ENCODE measurements at regions not wholly inside any gene's neighbourhood (a gene's known extent, or its start where the extent isn't known, plus 50 kb on each side); places are given as distances from the start of the nearest gene placed in this dataset.

DNA sequence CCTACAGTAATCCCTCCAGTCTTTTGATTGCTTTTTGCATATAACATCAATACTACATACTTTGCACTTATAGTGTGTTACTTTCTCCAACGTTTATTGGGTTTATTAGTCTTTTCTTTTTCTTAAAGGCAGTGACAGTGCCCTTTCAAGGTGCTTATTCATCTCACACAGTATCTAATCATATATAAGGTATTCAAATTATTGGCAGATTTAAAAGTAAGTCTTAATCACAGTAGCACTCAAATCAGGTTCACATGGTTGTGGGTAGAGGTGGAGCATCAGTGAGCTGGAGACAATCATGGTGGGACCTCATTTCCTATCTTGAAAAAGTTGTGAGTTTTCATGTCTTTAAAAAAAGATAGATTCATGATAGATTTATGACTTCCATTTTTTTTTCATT lies 706.2 kb downstream of the GALC start:
- no peak overlapping the region for H3K4me2 ChIP-seq
- TF ChIP-seq CREB1 (CRISPR knock-in tag; IDR thresholded peaks at IDR 0.05; ENCODE audit: low read depth), result no peak
- no peak for TF ChIP-seq ZNF114 (CRISPR knock-in tag; IDR thresholded peaks at IDR 0.05)
- TF ChIP-seq, protein P1, sequence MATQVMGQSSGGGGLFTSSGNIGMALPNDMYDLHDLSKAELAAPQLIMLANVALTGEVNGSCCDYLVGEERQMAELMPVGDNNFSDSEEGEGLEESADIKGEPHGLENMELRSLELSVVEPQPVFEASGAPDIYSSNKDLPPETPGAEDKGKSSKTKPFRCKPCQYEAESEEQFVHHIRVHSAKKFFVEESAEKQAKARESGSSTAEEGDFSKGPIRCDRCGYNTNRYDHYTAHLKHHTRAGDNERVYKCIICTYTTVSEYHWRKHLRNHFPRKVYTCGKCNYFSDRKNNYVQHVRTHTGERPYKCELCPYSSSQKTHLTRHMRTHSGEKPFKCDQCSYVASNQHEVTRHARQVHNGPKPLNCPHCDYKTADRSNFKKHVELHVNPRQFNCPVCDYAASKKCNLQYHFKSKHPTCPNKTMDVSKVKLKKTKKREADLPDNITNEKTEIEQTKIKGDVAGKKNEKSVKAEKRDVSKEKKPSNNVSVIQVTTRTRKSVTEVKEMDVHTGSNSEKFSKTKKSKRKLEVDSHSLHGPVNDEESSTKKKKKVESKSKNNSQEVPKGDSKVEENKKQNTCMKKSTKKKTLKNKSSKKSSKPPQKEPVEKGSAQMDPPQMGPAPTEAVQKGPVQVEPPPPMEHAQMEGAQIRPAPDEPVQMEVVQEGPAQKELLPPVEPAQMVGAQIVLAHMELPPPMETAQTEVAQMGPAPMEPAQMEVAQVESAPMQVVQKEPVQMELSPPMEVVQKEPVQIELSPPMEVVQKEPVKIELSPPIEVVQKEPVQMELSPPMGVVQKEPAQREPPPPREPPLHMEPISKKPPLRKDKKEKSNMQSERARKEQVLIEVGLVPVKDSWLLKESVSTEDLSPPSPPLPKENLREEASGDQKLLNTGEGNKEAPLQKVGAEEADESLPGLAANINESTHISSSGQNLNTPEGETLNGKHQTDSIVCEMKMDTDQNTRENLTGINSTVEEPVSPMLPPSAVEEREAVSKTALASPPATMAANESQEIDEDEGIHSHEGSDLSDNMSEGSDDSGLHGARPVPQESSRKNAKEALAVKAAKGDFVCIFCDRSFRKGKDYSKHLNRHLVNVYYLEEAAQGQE (IDR thresholded peaks at IDR 0.05; ENCODE audit: unreplicated experiment), result no peak
- no peak for TF ChIP-seq ZNF331 (CRISPR knock-in tag; IDR thresholded peaks at IDR 0.05; ENCODE audit: low read depth)
- no peak for TF ChIP-seq POLR2AphosphoS5 (IDR thresholded peaks at IDR 0.05; ENCODE audit: low read depth)
- TF ChIP-seq, protein P2, sequence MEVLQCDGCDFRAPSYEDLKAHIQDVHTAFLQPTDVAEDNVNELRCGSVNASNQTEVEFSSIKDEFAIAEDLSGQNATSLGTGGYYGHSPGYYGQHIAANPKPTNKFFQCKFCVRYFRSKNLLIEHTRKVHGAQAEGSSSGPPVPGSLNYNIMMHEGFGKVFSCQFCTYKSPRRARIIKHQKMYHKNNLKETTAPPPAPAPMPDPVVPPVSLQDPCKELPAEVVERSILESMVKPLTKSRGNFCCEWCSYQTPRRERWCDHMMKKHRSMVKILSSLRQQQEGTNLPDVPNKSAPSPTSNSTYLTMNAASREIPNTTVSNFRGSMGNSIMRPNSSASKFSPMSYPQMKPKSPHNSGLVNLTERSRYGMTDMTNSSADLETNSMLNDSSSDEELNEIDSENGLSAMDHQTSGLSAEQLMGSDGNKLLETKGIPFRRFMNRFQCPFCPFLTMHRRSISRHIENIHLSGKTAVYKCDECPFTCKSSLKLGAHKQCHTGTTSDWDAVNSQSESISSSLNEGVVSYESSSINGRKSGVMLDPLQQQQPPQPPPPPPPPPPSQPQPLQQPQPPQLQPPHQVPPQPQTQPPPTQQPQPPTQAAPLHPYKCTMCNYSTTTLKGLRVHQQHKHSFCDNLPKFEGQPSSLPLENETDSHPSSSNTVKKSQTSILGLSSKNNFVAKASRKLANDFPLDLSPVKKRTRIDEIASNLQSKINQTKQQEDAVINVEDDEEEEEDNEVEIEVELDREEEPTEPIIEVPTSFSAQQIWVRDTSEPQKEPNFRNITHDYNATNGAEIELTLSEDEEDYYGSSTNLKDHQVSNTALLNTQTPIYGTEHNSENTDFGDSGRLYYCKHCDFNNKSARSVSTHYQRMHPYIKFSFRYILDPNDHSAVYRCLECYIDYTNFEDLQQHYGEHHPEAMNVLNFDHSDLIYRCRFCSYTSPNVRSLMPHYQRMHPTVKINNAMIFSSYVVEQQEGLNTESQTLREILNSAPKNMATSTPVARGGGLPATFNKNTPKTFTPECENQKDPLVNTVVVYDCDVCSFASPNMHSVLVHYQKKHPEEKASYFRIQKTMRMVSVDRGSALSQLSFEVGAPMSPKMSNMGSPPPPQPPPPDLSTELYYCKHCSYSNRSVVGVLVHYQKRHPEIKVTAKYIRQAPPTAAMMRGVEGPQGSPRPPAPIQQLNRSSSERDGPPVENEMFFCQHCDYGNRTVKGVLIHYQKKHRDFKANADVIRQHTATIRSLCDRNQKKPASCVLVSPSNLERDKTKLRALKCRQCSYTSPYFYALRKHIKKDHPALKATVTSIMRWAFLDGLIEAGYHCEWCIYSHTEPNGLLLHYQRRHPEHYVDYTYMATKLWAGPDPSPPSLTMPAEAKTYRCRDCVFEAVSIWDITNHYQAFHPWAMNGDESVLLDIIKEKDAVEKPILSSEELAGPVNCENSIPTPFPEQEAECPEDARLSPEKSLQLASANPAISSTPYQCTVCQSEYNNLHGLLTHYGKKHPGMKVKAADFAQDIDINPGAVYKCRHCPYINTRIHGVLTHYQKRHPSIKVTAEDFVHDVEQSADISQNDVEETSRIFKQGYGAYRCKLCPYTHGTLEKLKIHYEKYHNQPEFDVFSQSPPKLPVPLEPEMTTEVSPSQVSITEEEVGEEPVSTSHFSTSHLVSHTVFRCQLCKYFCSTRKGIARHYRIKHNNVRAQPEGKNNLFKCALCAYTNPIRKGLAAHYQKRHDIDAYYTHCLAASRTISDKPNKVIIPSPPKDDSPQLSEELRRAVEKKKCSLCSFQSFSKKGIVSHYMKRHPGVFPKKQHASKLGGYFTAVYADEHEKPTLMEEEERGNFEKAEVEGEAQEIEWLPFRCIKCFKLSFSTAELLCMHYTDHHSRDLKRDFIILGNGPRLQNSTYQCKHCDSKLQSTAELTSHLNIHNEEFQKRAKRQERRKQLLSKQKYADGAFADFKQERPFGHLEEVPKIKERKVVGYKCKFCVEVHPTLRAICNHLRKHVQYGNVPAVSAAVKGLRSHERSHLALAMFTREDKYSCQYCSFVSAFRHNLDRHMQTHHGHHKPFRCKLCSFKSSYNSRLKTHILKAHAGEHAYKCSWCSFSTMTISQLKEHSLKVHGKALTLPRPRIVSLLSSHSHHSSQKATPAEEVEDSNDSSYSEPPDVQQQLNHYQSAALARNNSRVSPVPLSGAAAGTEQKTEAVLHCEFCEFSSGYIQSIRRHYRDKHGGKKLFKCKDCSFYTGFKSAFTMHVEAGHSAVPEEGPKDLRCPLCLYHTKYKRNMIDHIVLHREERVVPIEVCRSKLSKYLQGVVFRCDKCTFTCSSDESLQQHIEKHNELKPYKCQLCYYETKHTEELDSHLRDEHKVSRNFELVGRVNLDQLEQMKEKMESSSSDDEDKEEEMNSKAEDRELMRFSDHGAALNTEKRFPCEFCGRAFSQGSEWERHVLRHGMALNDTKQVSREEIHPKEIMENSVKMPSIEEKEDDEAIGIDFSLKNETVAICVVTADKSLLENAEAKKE (CRISPR knock-in tag; IDR thresholded peaks at IDR 0.05), result no peak
- no peak for TF ChIP-seq NANOG (IDR thresholded peaks at IDR 0.05; ENCODE audit: borderline replicate concordance)
- DNase-seq (ENCODE audit: low spot score), result no peak
- no peaks in the 10 kb centered on the region for H3F3A ChIP-seq (replicated peaks; ENCODE audit: low read depth)
- no peaks in the 10 kb centered on the region for H3K4me1 ChIP-seq (ENCODE audit: insufficient read depth)
- no peaks in the 10 kb centered on the region for H3K9me2 ChIP-seq (ENCODE audit: insufficient read depth)
- no peaks in the 10 kb centered on the region for H3K27me3 ChIP-seq (ENCODE audit: insufficient read depth)
- H3K36me3 Mint-ChIP-seq (ENCODE audit: low read depth), result peaks cover 2% of the 10 kb centered on the region; the same call in 2 of the 3 replicates
- H2AFZ ChIP-seq, result no peak overlapping the region
- H3K36me3 ChIP-seq (ENCODE audit: insufficient read depth), result no peaks in the 10 kb centered on the region
- H3K9me3 Mint-ChIP-seq, result peaks cover 3% of the 10 kb centered on the region; the same call in 1 of the 3 replicates
- H3K4me3 ChIP-seq, result no peak overlapping the region
- H3K4me1 Mint-ChIP-seq, result no peaks in the 10 kb centered on the region
- no peak overlapping the region for H3K27ac ChIP-seq (ENCODE audit: low read depth)
- H3K27me3 Mint-ChIP-seq (ENCODE audit: insufficient read depth, low read depth, poor library complexity), result no peaks in the 10 kb centered on the region
- no peak overlapping the region for H3K27ac Mint-ChIP-seq
- no peak overlapping the region for H3K4me3 Mint-ChIP-seq
- H4K20me1 ChIP-seq (replicated peaks; ENCODE audit: insufficient read depth), result no peaks in the 10 kb centered on the region
- no peaks in the 10 kb centered on the region for H3K79me2 ChIP-seq (replicated peaks; ENCODE audit: insufficient read depth)
- ATAC-seq, result no peak

All from GM23338 (cell line).